ENCODE measurements at regions not wholly inside any gene's neighbourhood (a gene's known extent, or its start where the extent isn't known, plus 50 kb on each side); places are given as distances from the start of the nearest gene placed in this dataset.

DNA sequence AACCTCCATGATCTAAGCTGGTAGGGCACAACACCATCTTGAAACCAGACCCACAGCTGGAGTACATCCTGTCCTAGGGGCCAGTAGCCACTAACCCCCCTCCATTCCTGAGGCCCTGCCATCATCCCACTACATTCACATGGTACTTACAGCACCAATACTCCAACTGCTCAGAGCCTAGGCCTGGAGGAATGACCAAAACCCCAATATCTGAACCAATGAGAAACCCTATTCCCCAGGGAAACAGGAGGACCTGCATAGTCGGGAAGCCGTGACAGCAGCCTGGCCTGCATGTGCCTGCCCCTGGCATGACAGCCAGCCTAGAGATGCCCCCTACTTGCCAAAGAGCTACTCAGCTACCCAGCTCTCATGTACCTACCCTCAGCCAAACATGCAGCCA is 65.4 kb upstream of the DMRT1 start:
- Histone ChIP-seq H3K27me3 (ENCODE audit: control insufficient read depth in 2 of 2, insufficient read depth in 2 of 2, low read length in 2 of 2) (peaks cover 5 to 12% of the 10 kb centered on the region in 2 experiments), H3K79me2 (ENCODE audit: control insufficient read depth, insufficient read depth, low read length) (no peaks in the 10 kb centered on the region), H2AFZ (ENCODE audit: low read depth, low read length) (no peak overlapping the region), H3K4me3 (replicated peaks in 1 of 3; ENCODE audit: insufficient read depth in 1 of 3, low read depth in 1 of 3, low read length in 3 of 3) (no peak overlapping the region), H3K9ac (replicated peaks; ENCODE audit: extremely low read depth, insufficient read depth, low read length) (no peak overlapping the region), H3K4me1 (ENCODE audit: control insufficient read depth, extremely low read depth, insufficient read depth, low read length) (no peaks in the 10 kb centered on the region), H4K20me1 (replicated peaks; ENCODE audit: control insufficient read depth, extremely low read depth, insufficient read depth, low read length) (no peaks in the 10 kb centered on the region), H3K9me3 (replicated peaks; ENCODE audit: control insufficient read depth, insufficient read depth, low read length) (no peaks in the 10 kb centered on the region), H3K27ac (ENCODE audit: insufficient read depth, low read depth, low read length) (no peak overlapping the region), H3K36me3 (ENCODE audit: control insufficient read depth in 2 of 2, extremely low read depth in 1 of 2, insufficient read depth in 2 of 2, low read length in 2 of 2) (no peaks in the 10 kb centered on the region), H3K9me1 (replicated peaks; ENCODE audit: control insufficient read depth, extremely low read depth, insufficient read depth, low read length) (no peaks in the 10 kb centered on the region), H3K4me2 (ENCODE audit: insufficient read depth, low read length) (no peak overlapping the region)
- dilution Hi-C loops (cut with MboI; ENCODE audit: extremely low pct_ligation_motif_present, low sequenced_read_pairs) (no loop called here), intact Hi-C loops (cut with micrococcal nuclease) (no loop called here)
- BruUV-seq (replicated peaks), result no TSS peak
- TF ChIP-seq POLR2AphosphoS5 (IDR thresholded peaks at IDR 0.05; ENCODE audit: insufficient read depth, low read depth, low read length) (no peak), FOS (IDR thresholded peaks at IDR 0.05; ENCODE audit: borderline replicate concordance, insufficient read depth, low read length) (no peak), GATA2 (IDR thresholded peaks at IDR 0.05; ENCODE audit: insufficient read depth, insufficient read length, low read depth, low read length) (no peak), JUN (IDR thresholded peaks at IDR 0.05; ENCODE audit: borderline replicate concordance, insufficient read depth, insufficient read length, low read depth) (no peak), EZH2 (IDR thresholded peaks at IDR 0.05; ENCODE audit: borderline replicate concordance, low read depth, low read length, severe bottlenecking) (no peak), MYC (IDR thresholded peaks at IDR 0.05; ENCODE audit: low read depth, low read length) (no peak), POLR2A (IDR thresholded peaks at IDR 0.05; ENCODE audit: low read depth, low read length) (no peak)
- TF ChIP-seq, protein P1, sequence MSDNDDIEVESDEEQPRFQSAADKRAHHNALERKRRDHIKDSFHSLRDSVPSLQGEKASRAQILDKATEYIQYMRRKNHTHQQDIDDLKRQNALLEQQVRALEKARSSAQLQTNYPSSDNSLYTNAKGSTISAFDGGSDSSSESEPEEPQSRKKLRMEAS (IDR thresholded peaks at IDR 0.05; ENCODE audit: insufficient read depth, insufficient read length), result no peak
- TF ChIP-seq, protein P2, sequence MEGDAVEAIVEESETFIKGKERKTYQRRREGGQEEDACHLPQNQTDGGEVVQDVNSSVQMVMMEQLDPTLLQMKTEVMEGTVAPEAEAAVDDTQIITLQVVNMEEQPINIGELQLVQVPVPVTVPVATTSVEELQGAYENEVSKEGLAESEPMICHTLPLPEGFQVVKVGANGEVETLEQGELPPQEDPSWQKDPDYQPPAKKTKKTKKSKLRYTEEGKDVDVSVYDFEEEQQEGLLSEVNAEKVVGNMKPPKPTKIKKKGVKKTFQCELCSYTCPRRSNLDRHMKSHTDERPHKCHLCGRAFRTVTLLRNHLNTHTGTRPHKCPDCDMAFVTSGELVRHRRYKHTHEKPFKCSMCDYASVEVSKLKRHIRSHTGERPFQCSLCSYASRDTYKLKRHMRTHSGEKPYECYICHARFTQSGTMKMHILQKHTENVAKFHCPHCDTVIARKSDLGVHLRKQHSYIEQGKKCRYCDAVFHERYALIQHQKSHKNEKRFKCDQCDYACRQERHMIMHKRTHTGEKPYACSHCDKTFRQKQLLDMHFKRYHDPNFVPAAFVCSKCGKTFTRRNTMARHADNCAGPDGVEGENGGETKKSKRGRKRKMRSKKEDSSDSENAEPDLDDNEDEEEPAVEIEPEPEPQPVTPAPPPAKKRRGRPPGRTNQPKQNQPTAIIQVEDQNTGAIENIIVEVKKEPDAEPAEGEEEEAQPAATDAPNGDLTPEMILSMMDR (IDR thresholded peaks at IDR 0.05; ENCODE audit: extremely low read depth in 1 of 2, insufficient read depth in 1 of 2, low read depth in 1 of 2, low read length in 2 of 2), result no peak
- ChIA-PET POLR2A (no interaction called here), CTCF (no interaction called here)
- DNase-seq (ENCODE audit: low read depth, low spot score) (no peak), FAIRE-seq (no peak)

Data from endothelial cell of umbilical vein (primary cell).